ENCODE measurements at regions not wholly inside any gene's neighbourhood (a gene's known extent, or its start where the extent isn't known, plus 50 kb on each side); places are given as distances from the start of the nearest gene placed in this dataset.

DNA sequence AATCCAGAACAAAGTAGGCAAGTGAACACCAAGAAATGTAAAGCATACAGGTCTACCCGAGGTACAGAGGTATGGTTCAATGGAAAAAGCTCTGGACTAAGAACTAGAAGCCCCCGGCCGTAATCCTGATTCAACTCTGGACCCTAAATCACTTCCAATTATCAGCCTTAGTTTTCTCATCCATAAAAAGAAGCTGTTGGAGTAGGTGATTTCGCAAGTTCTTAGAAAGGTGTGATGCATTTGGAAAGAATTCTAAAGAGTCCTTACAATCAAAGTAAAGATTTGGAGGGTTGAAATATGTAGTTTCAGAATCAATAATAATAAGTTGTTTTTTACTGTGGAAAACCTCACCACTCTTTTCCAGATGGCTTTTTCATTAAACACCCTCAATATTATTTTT lies 622.1 kb upstream of the ID2 start:
- H3K36me3 Mint-ChIP-seq: no peaks in the 10 kb centered on the region
- no peak for DNase-seq (ENCODE audit: extremely low spot score, unreplicated experiment)
- H3K27me3 Mint-ChIP-seq: no peaks in the 10 kb centered on the region
- peaks cover 5% of the 10 kb centered on the region for H3K4me1 Mint-ChIP-seq (ENCODE audit: unreplicated experiment)
- TF ChIP-seq, protein P1, sequence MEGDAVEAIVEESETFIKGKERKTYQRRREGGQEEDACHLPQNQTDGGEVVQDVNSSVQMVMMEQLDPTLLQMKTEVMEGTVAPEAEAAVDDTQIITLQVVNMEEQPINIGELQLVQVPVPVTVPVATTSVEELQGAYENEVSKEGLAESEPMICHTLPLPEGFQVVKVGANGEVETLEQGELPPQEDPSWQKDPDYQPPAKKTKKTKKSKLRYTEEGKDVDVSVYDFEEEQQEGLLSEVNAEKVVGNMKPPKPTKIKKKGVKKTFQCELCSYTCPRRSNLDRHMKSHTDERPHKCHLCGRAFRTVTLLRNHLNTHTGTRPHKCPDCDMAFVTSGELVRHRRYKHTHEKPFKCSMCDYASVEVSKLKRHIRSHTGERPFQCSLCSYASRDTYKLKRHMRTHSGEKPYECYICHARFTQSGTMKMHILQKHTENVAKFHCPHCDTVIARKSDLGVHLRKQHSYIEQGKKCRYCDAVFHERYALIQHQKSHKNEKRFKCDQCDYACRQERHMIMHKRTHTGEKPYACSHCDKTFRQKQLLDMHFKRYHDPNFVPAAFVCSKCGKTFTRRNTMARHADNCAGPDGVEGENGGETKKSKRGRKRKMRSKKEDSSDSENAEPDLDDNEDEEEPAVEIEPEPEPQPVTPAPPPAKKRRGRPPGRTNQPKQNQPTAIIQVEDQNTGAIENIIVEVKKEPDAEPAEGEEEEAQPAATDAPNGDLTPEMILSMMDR (conservative IDR thresholded peaks at IDR 0.05): no peak
- H3K4me3 Mint-ChIP-seq: no peak overlapping the region
- no peak overlapping the region for H3K27ac Mint-ChIP-seq
- H3K9me3 Mint-ChIP-seq: peaks cover 5% of the 10 kb centered on the region

DNA sequence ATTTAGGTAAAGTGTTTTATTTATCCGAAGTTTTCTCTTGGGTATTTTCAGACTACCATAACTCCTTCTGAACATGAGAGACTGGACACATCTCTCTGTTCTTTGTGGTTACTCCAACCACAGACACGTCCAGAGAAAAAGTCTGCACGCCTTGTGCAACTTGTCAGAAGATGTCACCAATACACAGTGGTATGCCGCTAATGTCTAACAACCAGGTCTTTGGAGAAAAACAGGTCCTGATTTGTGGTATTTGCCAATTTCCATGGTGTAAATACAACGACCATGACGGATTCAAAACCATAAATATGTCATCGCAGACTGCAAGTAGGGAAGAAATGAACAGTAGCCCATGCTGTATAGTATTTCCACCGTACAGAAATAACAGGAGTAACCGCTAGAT lies 620.6 kb upstream of the ID2 start:
- H3K4me1 Mint-ChIP-seq (ENCODE audit: unreplicated experiment): peaks cover 5% of the 10 kb centered on the region
- DNase-seq (ENCODE audit: extremely low spot score, unreplicated experiment): no peak
- TF ChIP-seq, protein P1 (conservative IDR thresholded peaks at IDR 0.05): no peak
- H3K4me3 Mint-ChIP-seq: no peak overlapping the region
- peaks cover 5% of the 10 kb centered on the region for H3K9me3 Mint-ChIP-seq
- H3K36me3 Mint-ChIP-seq: no peaks in the 10 kb centered on the region
- H3K27me3 Mint-ChIP-seq: no peaks in the 10 kb centered on the region
- H3K27ac Mint-ChIP-seq: no peak overlapping the region

- Mint-ChIP-seq H3K27me3 (no peaks in the 10 kb centered on the region), H3K27ac (no peak overlapping the region), H3K36me3 (no peaks in the 10 kb centered on the region), H3K4me3 (no peak overlapping the region), H3K9me3 (peaks cover 5% of the 10 kb centered on the region), H3K4me1 (ENCODE audit: unreplicated experiment) (peaks cover 5% of the 10 kb centered on the region)
- TF ChIP-seq, protein P1 (conservative IDR thresholded peaks at IDR 0.05): no peak
- DNase-seq (ENCODE audit: extremely low spot score, unreplicated experiment): no peak
Measured at GRCh38 chr2:8064603-8065002, 617.3 kb upstream of the ID2 start.

DNA sequence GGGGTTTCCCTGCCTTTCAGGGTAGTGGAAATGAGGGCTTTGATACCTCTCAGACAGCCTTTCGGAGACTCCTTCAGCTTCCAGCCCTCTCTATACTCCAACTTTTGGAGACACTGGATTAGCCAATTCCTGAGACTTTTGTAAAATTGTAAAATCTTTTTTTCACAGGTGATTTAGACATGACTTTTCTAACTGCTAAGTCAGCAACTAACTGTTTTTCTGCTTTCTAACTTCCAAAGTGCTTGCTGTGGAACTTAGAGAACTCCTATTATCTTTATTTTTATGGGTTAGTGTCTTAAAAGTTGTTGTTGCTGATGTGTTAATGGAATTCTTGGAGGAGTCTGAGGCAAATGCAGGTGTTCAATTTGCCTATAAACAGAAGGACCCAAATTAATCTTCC lies 616.7 kb upstream of the ID2 start:
- peaks cover 5% of the 10 kb centered on the region for H3K4me1 Mint-ChIP-seq (ENCODE audit: unreplicated experiment)
- TF ChIP-seq, protein P1 (conservative IDR thresholded peaks at IDR 0.05): no peak
- H3K9me3 Mint-ChIP-seq: peaks cover 5% of the 10 kb centered on the region
- DNase-seq (ENCODE audit: extremely low spot score, unreplicated experiment): no peak
- H3K36me3 Mint-ChIP-seq: no peaks in the 10 kb centered on the region
- no peak overlapping the region for H3K4me3 Mint-ChIP-seq
- no peak overlapping the region for H3K27ac Mint-ChIP-seq
- H3K27me3 Mint-ChIP-seq: no peaks in the 10 kb centered on the region

DNA sequence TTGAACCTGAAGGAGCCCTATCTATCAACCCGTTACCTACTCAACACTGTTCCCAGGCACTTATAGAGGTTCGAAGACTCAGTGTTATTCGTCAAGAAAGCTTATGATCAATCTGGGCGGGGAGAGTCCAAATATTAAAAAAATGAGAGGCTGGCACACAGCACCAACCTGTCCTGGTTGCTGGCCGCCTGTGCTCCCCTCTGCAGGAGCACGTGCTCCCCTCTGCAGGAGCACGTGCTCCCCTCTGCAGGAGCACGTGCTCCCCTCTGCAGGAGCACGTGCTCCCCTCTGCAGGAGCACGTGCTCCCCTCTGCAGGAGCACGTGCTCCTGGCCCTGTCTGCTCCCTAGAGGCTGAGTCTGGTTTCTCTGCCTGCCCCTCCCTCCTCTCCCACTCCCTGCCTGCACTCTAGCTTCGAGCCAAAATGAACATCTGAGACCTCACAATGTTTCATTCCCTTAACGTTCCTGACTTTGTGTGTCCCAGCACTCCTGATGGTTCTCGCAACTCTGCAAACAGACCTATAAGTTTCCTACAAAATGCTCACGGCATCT lies 614.0 kb upstream of the ID2 start:
- H3K27me3 Mint-ChIP-seq: no peaks in the 10 kb centered on the region
- peaks cover 5% of the 10 kb centered on the region for H3K9me3 Mint-ChIP-seq
- H3K36me3 Mint-ChIP-seq: no peaks in the 10 kb centered on the region
- H3K27ac Mint-ChIP-seq: no peak overlapping the region
- no peak overlapping the region for H3K4me3 Mint-ChIP-seq
- DNase-seq (ENCODE audit: extremely low spot score, unreplicated experiment): no peak
- TF ChIP-seq, protein P1 (conservative IDR thresholded peaks at IDR 0.05): no peak
- H3K4me1 Mint-ChIP-seq (ENCODE audit: unreplicated experiment): peaks cover 5% of the 10 kb centered on the region

DNA sequence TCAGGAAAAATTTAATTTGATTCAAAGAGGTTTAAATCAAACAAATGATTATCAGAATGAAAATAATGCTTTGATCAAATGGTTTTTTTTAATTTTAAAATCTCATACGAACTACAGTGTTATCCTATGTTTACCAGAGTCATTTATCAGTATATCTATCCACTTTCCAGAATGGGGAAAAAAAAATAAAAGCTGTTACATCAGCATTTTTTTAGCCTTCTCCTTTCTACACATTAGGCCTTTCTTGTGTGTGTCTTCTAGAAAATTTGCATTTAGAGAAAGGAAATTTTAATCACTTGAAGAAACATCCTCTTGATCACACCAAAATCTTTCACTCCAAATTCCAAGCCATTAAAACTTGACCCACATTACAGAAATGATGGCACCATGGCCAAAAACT lies 608.9 kb upstream of the ID2 start:
- no peak overlapping the region for H3K4me3 Mint-ChIP-seq

More for the DNA sequence above, 608.9 kb upstream of the ID2 start:
- H3K9me3 Mint-ChIP-seq: peaks cover 6% of the 10 kb centered on the region
- TF ChIP-seq, protein P1 (conservative IDR thresholded peaks at IDR 0.05): no peak
- H3K36me3 Mint-ChIP-seq: peaks cover 3% of the 10 kb centered on the region
- H3K4me1 Mint-ChIP-seq (ENCODE audit: unreplicated experiment): no peaks in the 10 kb centered on the region
- no peaks in the 10 kb centered on the region for H3K27me3 Mint-ChIP-seq
- H3K27ac Mint-ChIP-seq: no peak overlapping the region
- DNase-seq (ENCODE audit: extremely low spot score, unreplicated experiment): no peak

Measured in type B pancreatic cell (in vitro differentiated cells).